HUES64 (cell line): ENCODE measurements at regions not wholly inside any gene's neighbourhood (a gene's known extent, or its start where the extent isn't known, plus 50 kb on each side); places are given as distances from the start of the nearest gene placed in this dataset.

ENCODE experiments used
- H3K27ac ChIP-seq: 2 replicates; pipeline ENCODE4 v1.7.0; 2013; ENCODE audit warnings: low read depth, low read length, inconsistent platforms
- H3K27me3 ChIP-seq: 2 replicates; pipeline ENCODE4 v1.6.1; 2013; ENCODE audit warnings: mild to moderate bottlenecking, low read length; ENCODE audit not compliant: insufficient read depth
- H3K36me3 ChIP-seq: 2 replicates; pipeline ENCODE4 v1.6.1; 2013; ENCODE audit warnings: mild to moderate bottlenecking, low read length; ENCODE audit not compliant: insufficient read depth
- H3K4me1 ChIP-seq: 2 replicates; pipeline ENCODE4 v1.6.1; 2013; ENCODE audit warnings: mild to moderate bottlenecking, low read length, moderate library complexity; ENCODE audit not compliant: insufficient read depth
- H3K4me3 ChIP-seq: 2 replicates; pipeline ENCODE4 v1.5.1; 2013; ENCODE audit warnings: mild to moderate bottlenecking, low read length, moderate library complexity
- H3K9ac ChIP-seq: 2 replicates; pipeline ENCODE4 v1.6.1; 2013; ENCODE audit warnings: mild to moderate bottlenecking, low read depth, low read length
- H3K9me3 ChIP-seq: 2 replicates; pipeline ENCODE4 v1.6.1; 2013; ENCODE audit warnings: low read depth, low read length; ENCODE audit not compliant: insufficient read depth
- WGBS: fragments of 150-250, 120-280 bp; methylation state at CpG from one replicate; pipeline ENCODE4 v1.1.7; 2013; ENCODE audit warnings: missing lambda C conversion rate; 5-methylcytosine and 5-hydroxymethylcytosine counted together

DNA sequence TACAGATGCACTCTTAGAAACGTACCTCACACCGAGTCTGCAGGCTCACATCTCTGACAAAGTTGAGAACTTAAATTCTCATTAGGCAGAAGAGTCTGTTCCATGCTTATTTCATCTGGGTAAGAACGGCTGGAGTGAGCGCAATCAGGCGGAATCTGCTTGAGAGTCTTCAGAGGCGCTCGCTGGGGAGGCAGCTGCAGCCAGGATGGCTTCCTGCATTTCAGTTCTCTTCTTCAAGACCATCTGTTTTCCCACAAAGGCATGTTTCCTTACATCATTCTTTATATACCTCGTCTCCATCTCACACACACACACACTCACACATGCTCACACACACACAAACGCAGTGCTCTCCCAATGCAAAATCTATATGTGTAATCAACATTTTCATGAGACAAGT, 497.1 kb downstream of the AJAP1 start:
- WGBS: 96% methylated on average over 9 of the region's 9 CpGs
- no peak overlapping the region for H3K27ac ChIP-seq
- H3K9ac ChIP-seq: no peak overlapping the region
- no peaks in the 10 kb centered on the region for H3K27me3 ChIP-seq
- H3K4me1 ChIP-seq: no peaks in the 10 kb centered on the region
- no peaks in the 10 kb centered on the region for H3K36me3 ChIP-seq
- peaks cover 12% of the 10 kb centered on the region for H3K9me3 ChIP-seq
- H3K4me3 ChIP-seq: no peak overlapping the region

DNA sequence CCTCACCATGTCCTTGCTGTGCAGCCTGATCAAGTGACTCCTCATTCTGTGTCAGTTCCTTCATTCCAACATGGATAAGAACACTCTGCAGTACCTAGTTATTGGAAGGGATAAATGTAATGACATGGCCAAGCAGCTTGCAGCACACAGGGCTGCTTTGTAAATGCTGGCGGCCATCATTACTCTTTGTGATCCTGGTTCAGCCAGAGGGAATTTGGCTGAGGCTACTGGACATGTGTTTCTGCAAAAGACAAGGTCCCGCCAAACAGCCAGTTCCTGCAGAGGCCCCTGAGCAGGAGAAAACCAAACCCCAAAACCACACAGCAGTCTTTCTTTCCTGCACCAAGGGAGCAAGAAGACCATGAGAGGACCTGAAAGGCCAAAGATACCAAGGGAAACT, 495.8 kb downstream of the AJAP1 start:
- WGBS: 87% methylated on average over 2 of the region's 2 CpGs
- no peak overlapping the region for H3K9ac ChIP-seq
- no peak overlapping the region for H3K4me3 ChIP-seq
- no peaks in the 10 kb centered on the region for H3K36me3 ChIP-seq
- H3K27me3 ChIP-seq: no peaks in the 10 kb centered on the region
- no peak overlapping the region for H3K27ac ChIP-seq
- H3K4me1 ChIP-seq: no peaks in the 10 kb centered on the region
- H3K9me3 ChIP-seq: peaks cover 2% of the 10 kb centered on the region; the same call in 1 of the 2 replicates

DNA sequence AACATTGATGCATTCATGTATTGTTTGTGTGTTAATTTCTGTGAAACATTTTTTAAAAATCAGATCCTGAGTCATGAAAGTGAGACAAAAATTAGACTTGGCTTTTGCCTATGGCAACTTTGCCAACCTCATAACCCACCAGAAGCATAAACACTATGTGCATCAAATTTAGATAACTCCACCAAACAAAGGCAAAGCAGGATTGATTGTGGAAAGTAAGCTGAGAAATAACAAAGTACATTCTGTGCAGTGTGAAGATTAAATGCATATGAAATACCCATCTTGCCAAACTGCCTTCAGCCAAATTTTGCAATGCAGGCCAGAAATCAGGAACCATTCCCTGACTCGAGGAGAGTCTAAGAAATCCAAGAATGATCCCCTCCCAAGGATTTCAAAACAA, 493.4 kb downstream of the AJAP1 start:
- no peak overlapping the region for H3K9ac ChIP-seq
- no peaks in the 10 kb centered on the region for H3K36me3 ChIP-seq
- H3K4me1 ChIP-seq: peaks cover 12% of the 10 kb centered on the region
- H3K9me3 ChIP-seq: no peaks in the 10 kb centered on the region
- no peak overlapping the region for H3K4me3 ChIP-seq
- no peaks in the 10 kb centered on the region for H3K27me3 ChIP-seq
- no peak overlapping the region for H3K27ac ChIP-seq
- WGBS: 89% methylated on average over 1 of the region's 1 CpG

GRCh38 chr1:5142389-5142788, 488.0 kb downstream of the AJAP1 start:
- Histone ChIP-seq H3K4me3 (no peak overlapping the region), H3K36me3 (no peaks in the 10 kb centered on the region), H3K9me3 (no peaks in the 10 kb centered on the region), H3K27ac (no peak overlapping the region), H3K9ac (no peak overlapping the region), H3K27me3 (no peaks in the 10 kb centered on the region), H3K4me1 (peaks cover 12% of the 10 kb centered on the region)
- 96% methylated on average over 3 of the region's 3 CpGs for WGBS

- peaks cover 12% of the 10 kb centered on the region for H3K4me1 ChIP-seq
- WGBS: 92% methylated on average over 4 of the region's 4 CpGs
- no peaks in the 10 kb centered on the region for H3K9me3 ChIP-seq
- H3K9ac ChIP-seq: no peak overlapping the region
- H3K4me3 ChIP-seq: no peak overlapping the region
- H3K27me3 ChIP-seq: no peaks in the 10 kb centered on the region
- H3K27ac ChIP-seq: no peak overlapping the region
- H3K36me3 ChIP-seq: no peaks in the 10 kb centered on the region
Measured at GRCh38 chr1:5141750-5142149, 487.3 kb downstream of the AJAP1 start.

GRCh38 chr1:5140962-5141361, 486.6 kb downstream of the AJAP1 start:
- no peaks in the 10 kb centered on the region for H3K36me3 ChIP-seq
- H3K4me3 ChIP-seq: no peak overlapping the region
- peaks cover 12% of the 10 kb centered on the region for H3K4me1 ChIP-seq
- H3K9me3 ChIP-seq: no peaks in the 10 kb centered on the region
- H3K9ac ChIP-seq: no peak overlapping the region
- WGBS: 100% methylated on average over 1 of the region's 1 CpG
- no peaks in the 10 kb centered on the region for H3K27me3 ChIP-seq
- H3K27ac ChIP-seq: no peak overlapping the region

- no peak overlapping the region for H3K27ac ChIP-seq
- H3K36me3 ChIP-seq: no peaks in the 10 kb centered on the region
- H3K9ac ChIP-seq: no peak overlapping the region
- H3K27me3 ChIP-seq: no peaks in the 10 kb centered on the region
- no peak overlapping the region for H3K4me3 ChIP-seq
- H3K9me3 ChIP-seq: no peaks in the 10 kb centered on the region
- 98% methylated on average over 4 of the region's 5 CpGs for WGBS
- peaks cover 12% of the 10 kb centered on the region for H3K4me1 ChIP-seq
Measured at GRCh38 chr1:5140136-5140535, 485.7 kb downstream of the AJAP1 start.

DNA sequence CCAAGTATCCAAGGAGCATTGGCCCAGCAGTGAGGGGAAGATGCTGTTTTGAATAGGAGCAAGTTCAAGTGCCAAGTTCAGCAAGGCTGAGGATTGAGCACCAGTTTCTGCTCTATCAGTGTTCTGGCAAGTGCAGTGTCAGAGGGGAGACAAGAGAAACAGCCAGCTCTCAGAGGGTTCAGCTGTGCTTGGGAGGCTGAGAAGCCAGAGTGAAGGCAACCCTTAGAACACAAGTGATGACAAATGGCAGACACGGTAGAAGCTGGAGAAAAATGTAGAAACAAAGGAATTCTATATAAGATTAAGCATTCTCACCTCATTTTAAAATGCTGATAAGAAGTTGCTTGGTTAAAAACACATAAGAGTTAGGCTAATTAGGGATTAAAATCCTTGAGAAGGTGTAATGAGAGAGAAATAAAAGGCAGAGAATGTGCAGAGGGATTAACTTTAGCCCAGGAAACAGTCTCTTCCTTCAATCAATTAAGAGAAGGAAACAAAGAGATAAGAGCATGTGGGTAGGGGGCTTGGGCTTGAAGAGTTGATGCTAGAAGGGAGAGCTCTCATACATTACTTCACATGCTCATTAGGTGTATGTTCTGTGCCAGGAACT, 475.4 kb downstream of the AJAP1 start:
- H3K27ac ChIP-seq: no peak overlapping the region
- no peaks in the 10 kb centered on the region for H3K36me3 ChIP-seq
- H3K9me3 ChIP-seq: peaks cover 6% of the 10 kb centered on the region; the same call in 1 of the 2 replicates
- H3K4me1 ChIP-seq: no peaks in the 10 kb centered on the region
- H3K27me3 ChIP-seq: no peaks in the 10 kb centered on the region; the same call in 1 of the 2 replicates
- no peak overlapping the region for H3K4me3 ChIP-seq
- no peak overlapping the region for H3K9ac ChIP-seq
- no CpG with 5 or more reads among the region's 1 CpG for WGBS

DNA sequence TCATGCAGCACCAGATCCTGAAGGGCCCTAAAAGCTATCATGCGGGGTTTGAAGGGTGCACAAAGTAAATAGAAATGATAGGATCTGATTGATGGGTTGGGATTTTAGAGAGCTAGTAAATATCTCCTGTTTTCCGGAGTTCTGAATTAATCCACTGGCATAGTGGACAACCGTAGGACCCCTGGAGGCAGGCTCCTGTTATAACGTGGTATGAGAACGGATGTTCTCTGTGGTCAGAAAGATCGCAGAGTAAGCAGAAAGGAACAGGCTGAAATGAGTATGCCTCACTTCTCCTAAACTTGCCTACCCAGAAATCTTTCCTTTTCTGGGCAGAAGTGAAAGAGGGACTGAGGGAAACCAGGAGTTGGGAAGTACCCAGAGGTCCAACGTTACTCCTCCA, 470.8 kb downstream of the AJAP1 start:
- H3K36me3 ChIP-seq: no peaks in the 10 kb centered on the region
- H3K4me1 ChIP-seq: peaks cover 8% of the 10 kb centered on the region; the same call in 1 of the 2 replicates
- no peak overlapping the region for H3K9ac ChIP-seq
- 93% methylated on average over 6 of the region's 7 CpGs for WGBS
- H3K27me3 ChIP-seq: no peaks in the 10 kb centered on the region
- no peak overlapping the region for H3K27ac ChIP-seq
- peaks cover 12% of the 10 kb centered on the region for H3K9me3 ChIP-seq
- no peak overlapping the region for H3K4me3 ChIP-seq

GRCh38 chr1:5120559-5120958, 466.1 kb downstream of the AJAP1 start:
- Histone ChIP-seq H3K4me1 (peaks cover 18% of the 10 kb centered on the region), H3K9me3 (peaks cover 6% of the 10 kb centered on the region; the same call in 1 of the 2 replicates), H3K27me3 (no peaks in the 10 kb centered on the region), H3K27ac (no peak overlapping the region), H3K9ac (no peak overlapping the region), H3K36me3 (no peaks in the 10 kb centered on the region), H3K4me3 (no peak overlapping the region)
- 95% methylated on average over 1 of the region's 1 CpG for WGBS

DNA sequence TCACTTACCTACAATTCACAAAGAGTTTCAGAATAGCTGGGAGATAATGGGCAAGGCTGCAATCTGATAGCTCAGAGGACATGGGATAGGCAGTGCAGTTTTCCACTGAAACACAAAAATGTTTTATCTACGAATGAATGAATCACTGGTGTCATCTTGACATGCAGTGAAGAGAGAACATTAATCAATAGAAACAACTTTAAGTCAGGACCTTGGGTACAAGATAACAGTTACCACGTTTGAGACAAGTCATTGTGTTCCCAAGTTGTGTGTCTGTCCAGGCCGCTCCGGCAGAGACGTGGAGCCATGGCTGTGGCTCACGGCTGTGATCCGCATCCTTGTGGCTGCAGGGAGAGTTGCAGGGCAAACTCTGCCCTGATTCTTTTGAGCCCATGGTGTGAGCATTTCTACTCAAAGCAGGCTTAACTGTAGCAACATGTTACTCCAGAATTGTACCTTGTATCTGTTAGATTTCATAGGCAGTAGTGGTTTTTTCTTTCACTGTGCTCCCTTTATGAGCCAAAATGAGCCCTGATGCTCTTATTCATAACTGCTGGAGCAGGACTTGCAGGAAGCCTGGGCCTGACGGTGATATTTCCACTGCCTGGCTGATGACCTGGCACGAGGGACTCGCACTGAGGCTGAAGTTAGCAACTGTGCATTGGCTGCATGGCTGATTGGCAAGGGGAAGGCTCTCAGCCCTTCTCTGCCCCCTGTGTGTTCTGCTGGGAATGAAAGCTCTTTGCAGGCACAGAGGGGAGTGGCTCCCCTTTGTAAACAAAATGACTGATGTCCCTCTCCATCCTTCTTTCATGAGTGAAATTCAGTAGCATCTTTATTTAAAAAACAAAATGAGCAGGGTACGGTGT, 465.2 kb downstream of the AJAP1 start:
- WGBS: 41% methylated on average over 11 of the region's 11 CpGs
- Histone ChIP-seq H3K27me3 (no peaks in the 10 kb centered on the region), H3K9ac (peak overlapping the region; percentile 5; the same call in 1 of the 2 replicates), H3K4me1 (peaks cover 20% of the 10 kb centered on the region), H3K36me3 (no peaks in the 10 kb centered on the region), H3K9me3 (peaks cover 6% of the 10 kb centered on the region; the same call in 1 of the 2 replicates), H3K4me3 (no peak overlapping the region), H3K27ac (peak overlapping the region; percentile 71)
